Duodenal mucosa (tissue), 2 donors: ENCODE measurements at regions not wholly inside any gene's neighbourhood (a gene's known extent, or its start where the extent isn't known, plus 50 kb on each side); places are given as distances from the start of the nearest gene placed in this dataset.

Source experiments
- H3K27ac ChIP-seq: one replicate; pipeline ENCODE4 v1.7.0; 2013; ENCODE audit warnings: low read depth, low read length
- H3K27me3 ChIP-seq, 2 donors: one replicate each; pipeline ENCODE4 v1.7.0; 2013; ENCODE audit warnings: low read length in 2 of 2, control low read depth in 1 of 2; ENCODE audit not compliant: insufficient read depth in 2 of 2, control insufficient read depth in 1 of 2
- H3K36me3 ChIP-seq, 2 donors: one replicate each; pipeline ENCODE4 v1.7.0; 2013; ENCODE audit warnings: low read length in 2 of 2, control low read depth in 1 of 2; ENCODE audit not compliant: insufficient read depth in 2 of 2, control insufficient read depth in 1 of 2
- H3K4me1 ChIP-seq, 2 donors: one replicate each; pipeline ENCODE4 v1.7.0; 2013; ENCODE audit warnings: low read length in 2 of 2, control low read depth in 1 of 2; ENCODE audit not compliant: insufficient read depth in 2 of 2, control insufficient read depth in 1 of 2
- H3K4me3 ChIP-seq, 2 donors: one replicate each; pipeline ENCODE4 v1.7.0; 2013; ENCODE audit warnings: low read length in 2 of 2, low read depth in 1 of 2
- H3K9ac ChIP-seq, 2 donors: one replicate each; pipeline ENCODE4 v1.7.0; 2013; ENCODE audit warnings: low read length in 2 of 2, low read depth in 1 of 2
- H3K9me3 ChIP-seq, 2 donors: one replicate each; pipeline ENCODE4 v1.7.0; 2013; ENCODE audit warnings: low read length in 2 of 2, control low read depth in 1 of 2; ENCODE audit not compliant: control insufficient read depth in 1 of 2

DNA sequence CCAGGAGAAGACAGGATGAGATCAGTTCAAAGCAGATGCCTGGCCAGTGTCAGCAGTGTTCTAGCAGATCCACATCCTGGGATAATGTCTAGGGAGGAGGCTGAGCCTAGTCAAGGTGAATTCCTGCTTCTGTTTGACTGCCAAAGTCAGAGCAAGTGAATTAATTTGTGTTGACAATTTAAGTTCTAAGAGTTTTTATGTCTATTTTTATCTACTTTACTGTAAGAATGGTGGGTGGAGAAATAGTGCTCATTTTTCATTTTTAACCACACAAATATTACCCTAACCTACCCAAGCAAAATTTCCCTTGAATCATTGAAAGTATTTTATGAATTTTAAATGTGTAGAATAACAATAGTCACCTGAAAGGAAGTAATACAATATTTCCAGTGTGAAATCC, 207.6 kb upstream of the SLC10A2 start:
- H3K4me3 ChIP-seq: no peak overlapping the region
- H3K36me3 ChIP-seq: no peaks in the 10 kb centered on the region
- no peak overlapping the region for H3K27ac ChIP-seq
- no peaks in the 10 kb centered on the region for H3K9me3 ChIP-seq
- H3K9ac ChIP-seq: no peak overlapping the region
- H3K4me1 ChIP-seq: peaks cover 0 to 6% of the 10 kb centered on the region in 2 donors
- H3K27me3 ChIP-seq: no peaks in the 10 kb centered on the region

DNA sequence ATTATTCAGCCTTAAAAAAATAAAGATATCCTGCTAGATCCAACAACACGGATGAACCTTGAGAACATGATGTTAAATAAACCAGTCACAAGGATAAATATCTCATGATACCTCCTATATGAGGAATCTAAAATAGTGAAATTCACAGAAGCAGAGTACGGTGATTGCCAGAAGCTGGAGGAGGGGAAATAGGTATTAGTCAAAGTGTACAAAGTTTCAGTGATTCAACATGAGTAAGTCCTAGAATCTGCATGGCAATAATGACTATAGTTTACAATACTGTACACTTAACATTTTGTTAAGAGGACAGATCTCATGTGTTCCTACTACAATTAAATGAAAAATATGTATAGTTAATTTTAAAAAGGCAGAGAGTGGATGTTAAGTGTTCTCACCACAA, 206.6 kb upstream of the SLC10A2 start:
- Histone ChIP-seq H3K4me1 (peaks cover 0 to 6% of the 10 kb centered on the region in 2 donors), H3K9ac (no peak overlapping the region), H3K27ac (no peak overlapping the region), H3K27me3 (no peaks in the 10 kb centered on the region), H3K9me3 (no peaks in the 10 kb centered on the region), H3K36me3 (no peaks in the 10 kb centered on the region), H3K4me3 (no peak overlapping the region)

DNA sequence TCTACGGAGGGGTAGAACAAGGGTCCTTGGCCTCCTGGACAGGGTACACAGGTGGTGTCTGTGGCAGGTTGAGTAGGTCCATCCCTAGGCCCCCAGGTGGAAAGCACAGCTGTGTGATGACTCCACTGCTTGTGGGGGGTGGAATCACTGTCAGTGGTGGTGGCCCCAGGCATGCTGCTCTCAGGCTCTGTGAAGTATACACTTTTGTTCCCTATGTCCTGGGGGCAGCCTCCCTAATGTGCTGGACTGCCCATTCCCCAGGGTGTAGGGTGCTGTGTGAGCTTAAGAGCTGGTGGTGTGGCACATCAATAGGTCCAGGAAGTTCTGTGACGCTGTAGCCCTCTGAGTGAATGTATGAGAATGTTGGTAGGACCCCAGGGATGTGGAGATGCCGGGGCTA, 197.2 kb upstream of the SLC10A2 start:
- no peaks in the 10 kb centered on the region for H3K27me3 ChIP-seq
- H3K27ac ChIP-seq: no peak overlapping the region
- H3K4me3 ChIP-seq: no peak overlapping the region
- no peaks in the 10 kb centered on the region for H3K36me3 ChIP-seq
- H3K9me3 ChIP-seq: no peaks in the 10 kb centered on the region
- H3K4me1 ChIP-seq: no peaks in the 10 kb centered on the region
- H3K9ac ChIP-seq: no peak overlapping the region

DNA sequence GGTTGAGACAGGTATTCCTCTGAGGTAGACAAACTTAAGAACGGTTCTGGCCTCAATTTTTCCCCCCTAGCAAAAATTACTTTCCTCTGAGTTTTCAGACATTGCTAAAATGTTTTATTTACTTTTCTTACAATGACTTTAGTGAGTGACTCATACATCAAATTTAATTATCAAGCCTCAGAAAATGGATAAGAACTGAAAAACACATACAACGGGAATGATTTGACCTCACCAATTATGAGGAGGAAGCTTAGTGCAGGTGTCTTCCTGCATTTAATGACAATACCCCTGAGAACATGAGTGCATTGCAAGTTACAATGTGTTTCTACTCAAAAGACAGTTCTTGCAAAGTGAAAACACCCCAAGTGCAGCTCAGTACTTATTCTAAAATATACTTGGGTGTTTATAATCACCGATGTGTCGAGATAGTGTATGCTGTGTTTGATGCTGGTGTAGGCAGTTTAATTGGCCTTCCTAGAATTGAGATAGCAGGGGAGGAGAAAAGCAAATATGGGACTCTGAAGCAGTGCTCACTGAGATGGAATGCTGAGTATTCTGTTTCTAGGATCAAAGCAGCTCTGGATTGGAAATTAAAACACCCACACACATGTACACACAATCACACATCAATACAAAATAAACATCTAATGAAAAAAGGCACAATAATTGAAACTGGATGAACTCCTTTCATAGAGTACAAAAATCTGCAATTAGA, 189.5 kb upstream of the SLC10A2 start:
- no peaks in the 10 kb centered on the region for H3K27me3 ChIP-seq
- H3K9me3 ChIP-seq: peaks cover 0 to 2% of the 10 kb centered on the region in 2 donors
- H3K27ac ChIP-seq: no peak overlapping the region
- H3K36me3 ChIP-seq: no peaks in the 10 kb centered on the region
- no peak overlapping the region for H3K9ac ChIP-seq
- H3K4me3 ChIP-seq: no peak overlapping the region
- no peaks in the 10 kb centered on the region for H3K4me1 ChIP-seq

DNA sequence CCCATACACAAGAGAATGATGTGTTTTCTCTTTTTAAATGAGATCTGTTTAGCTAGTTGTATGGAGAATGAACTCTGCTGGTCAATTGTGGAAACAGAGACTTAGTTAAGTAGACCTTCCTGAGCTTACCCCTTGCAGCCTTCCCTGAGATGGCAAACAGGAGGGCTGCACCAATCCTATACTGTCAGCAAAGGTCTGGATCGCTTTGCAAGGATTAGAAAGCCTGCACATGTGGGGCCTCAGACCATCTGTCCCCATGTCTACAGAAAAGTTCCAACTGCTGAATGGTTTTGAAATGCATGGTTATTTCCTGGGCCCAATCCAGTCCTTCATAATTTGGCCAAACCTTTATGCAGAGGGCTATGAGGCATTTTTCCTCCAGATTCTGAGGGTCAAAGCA, 183.9 kb upstream of the SLC10A2 start:
- Histone ChIP-seq H3K27me3 (no peaks in the 10 kb centered on the region), H3K4me1 (no peaks in the 10 kb centered on the region), H3K9ac (no peak overlapping the region), H3K36me3 (no peaks in the 10 kb centered on the region), H3K9me3 (peaks cover 0 to 2% of the 10 kb centered on the region in 2 donors), H3K27ac (no peak overlapping the region), H3K4me3 (no peak overlapping the region)

DNA sequence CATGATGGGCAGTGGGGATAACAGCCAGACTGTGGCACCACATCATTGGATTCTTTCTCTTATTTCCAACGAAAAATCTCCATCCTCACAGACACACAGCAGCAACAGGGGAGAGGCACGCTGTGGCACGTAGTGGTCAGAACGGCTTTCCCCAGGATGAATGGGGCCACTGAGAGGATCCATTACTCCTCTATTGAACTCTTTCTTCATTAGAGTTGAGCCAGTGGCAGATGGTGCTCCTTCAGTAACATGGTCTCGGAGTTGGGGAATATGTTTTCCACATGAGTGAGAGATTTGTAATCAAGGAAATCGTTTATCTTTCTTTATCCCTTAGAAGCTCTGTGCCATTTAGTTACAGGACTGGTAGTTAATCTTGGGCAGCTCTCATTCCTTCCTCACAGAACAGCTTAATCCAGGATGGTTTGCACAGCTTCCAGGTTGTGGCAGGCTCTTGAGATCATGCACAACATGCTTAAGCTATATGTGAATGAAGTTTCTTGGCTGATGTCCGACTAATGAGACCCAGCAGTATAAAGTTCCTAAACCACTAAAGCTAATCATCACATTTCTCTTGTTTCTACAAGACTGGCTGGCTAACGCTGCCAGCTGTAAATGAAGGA, 180.5 kb upstream of the SLC10A2 start:
- Histone ChIP-seq H3K27ac (no peak overlapping the region), H3K27me3 (no peaks in the 10 kb centered on the region), H3K36me3 (no peaks in the 10 kb centered on the region), H3K9ac (no peak overlapping the region), H3K4me3 (no peak overlapping the region), H3K4me1 (no peaks in the 10 kb centered on the region), H3K9me3 (peaks cover 0 to 1% of the 10 kb centered on the region in 2 donors)

DNA sequence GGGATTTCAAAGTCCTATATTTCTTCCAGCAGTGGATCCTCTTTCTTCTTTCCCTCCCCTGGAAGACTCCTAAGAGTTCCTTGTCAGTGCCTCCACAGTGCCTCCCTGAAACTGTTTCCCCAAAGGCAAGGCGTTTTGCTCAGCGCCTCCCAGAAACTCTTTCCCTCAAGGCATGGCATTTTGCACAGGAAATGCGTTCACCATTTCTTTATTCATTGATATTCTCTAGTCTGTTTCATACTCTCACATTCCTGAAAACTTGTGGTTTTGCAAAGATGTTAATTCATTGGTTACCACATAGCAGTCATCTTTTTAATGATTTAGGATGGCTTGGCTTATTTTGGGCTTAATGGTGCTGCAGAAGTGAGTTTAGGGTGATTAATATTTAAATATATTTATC, 177.3 kb upstream of the SLC10A2 start:
- no peak overlapping the region for H3K4me3 ChIP-seq
- no peaks in the 10 kb centered on the region for H3K27me3 ChIP-seq
- no peaks in the 10 kb centered on the region for H3K4me1 ChIP-seq
- H3K27ac ChIP-seq: no peak overlapping the region
- H3K36me3 ChIP-seq: no peaks in the 10 kb centered on the region
- no peak overlapping the region for H3K9ac ChIP-seq
- H3K9me3 ChIP-seq: no peaks in the 10 kb centered on the region

DNA sequence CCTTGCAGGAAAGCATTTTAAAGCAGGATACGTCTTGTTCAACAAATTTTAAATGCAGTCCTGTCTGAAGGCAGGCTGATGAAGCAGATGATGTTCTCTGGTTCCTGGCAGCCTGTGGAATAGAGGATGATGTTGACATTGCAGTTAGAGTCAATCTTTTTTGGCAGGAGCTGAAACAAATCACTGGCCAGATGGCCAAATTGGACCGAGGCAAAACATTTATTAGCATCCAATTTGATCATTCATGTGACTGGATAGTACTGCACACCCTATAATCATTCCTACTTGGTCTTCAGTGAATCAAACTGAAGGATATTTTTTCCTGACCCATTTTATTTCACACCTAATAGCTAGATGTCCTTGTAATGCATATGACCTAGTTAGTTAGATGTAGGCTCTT, 172.2 kb upstream of the SLC10A2 start:
- Histone ChIP-seq H3K27me3 (no peaks in the 10 kb centered on the region), H3K27ac (no peak overlapping the region), H3K9ac (no peak overlapping the region), H3K9me3 (peaks cover 0 to 2% of the 10 kb centered on the region in 2 donors), H3K4me3 (no peak overlapping the region), H3K4me1 (no peaks in the 10 kb centered on the region), H3K36me3 (no peaks in the 10 kb centered on the region)

DNA sequence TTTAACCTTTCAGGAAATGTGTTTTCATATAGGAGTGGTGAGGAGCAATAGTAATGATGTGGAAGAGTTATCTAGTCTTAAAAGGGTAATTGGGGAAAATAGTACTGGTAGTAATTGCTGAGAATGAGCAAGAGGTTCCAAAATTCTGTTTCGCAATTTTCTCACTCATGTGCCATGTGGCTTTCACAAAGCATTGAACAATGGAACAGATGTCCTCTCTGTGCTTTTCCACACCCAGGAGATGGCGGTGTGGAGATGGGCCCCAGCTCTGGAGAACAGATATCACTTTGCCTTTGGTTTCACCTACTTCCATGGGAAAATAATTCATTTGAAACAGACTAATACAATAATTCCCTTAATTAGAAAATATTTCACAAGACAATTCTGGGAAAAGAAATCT, 170.0 kb upstream of the SLC10A2 start:
- no peaks in the 10 kb centered on the region for H3K27me3 ChIP-seq
- no peaks in the 10 kb centered on the region for H3K36me3 ChIP-seq
- H3K4me3 ChIP-seq: no peak overlapping the region
- no peaks in the 10 kb centered on the region for H3K4me1 ChIP-seq
- H3K27ac ChIP-seq: no peak overlapping the region
- peaks cover 0 to 2% of the 10 kb centered on the region in 2 donors for H3K9me3 ChIP-seq
- H3K9ac ChIP-seq: no peak overlapping the region

DNA sequence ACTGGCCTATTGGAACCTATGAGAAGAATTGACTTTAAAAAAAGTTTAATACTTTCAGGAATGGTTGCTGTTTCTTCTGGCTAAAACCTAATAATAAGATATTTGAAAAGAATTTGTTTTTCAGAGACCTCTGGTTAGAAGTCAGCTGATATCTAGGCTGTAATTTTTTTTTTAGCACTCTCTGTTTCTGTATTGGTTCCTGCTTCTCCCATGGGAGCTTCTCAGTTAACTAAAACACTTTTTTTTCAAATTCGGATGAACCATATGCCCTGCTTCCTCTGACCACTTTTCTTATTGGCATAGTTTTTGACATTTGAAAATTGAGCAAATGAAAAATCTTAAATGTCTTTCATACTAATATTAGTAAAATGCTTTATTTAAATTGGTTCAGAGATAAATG, 163.5 kb upstream of the SLC10A2 start:
- Histone ChIP-seq H3K9ac (no peak overlapping the region), H3K9me3 (peaks cover 0 to 2% of the 10 kb centered on the region in 2 donors), H3K27ac (no peak overlapping the region), H3K36me3 (no peaks in the 10 kb centered on the region), H3K4me3 (no peak overlapping the region), H3K27me3 (no peaks in the 10 kb centered on the region), H3K4me1 (no peaks in the 10 kb centered on the region)
